GM12892 (cell line): ENCODE measurements at regions not wholly inside any gene's neighbourhood (a gene's known extent, or its start where the extent isn't known, plus 50 kb on each side); places are given as distances from the start of the nearest gene placed in this dataset.

Experiments used
- POLR2A ChIP-seq: IDR thresholded peaks from 2 replicates; pipeline ENCODE4 v1.6.1; 2011; ENCODE audit warnings: low read depth, low read length, control low read depth
- POLR2AphosphoS5 ChIP-seq: IDR thresholded peaks from 2 replicates; pipeline ENCODE4 v1.6.1; 2011; ENCODE audit warnings: low read depth, low read length, control low read depth
- TAF1 ChIP-seq: IDR thresholded peaks from 2 replicates; pipeline ENCODE4 v1.6.1; 2011; ENCODE audit warnings: low read depth, mild to moderate bottlenecking, control low read depth, low read length, borderline replicate concordance

DNA sequence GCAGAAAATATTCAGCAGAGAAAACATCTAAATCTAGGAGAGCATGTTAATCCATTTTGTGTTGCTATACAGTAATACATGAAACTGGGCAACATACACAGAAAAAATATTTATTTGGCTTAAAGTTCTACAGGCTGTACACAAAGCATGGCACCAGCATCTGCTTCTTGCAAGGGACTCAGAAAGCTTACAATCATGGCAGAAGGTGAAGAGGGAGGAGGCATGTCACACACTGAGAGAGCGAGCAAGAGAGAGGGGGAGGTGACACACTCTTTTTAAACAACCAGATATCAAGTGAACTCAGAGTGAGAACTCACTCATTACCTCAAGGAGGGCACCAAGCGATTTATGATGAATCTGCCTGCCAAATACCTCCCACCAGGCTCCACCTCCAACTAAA lies 94.2 kb upstream of the CNOT2 start:
- no peak for TF ChIP-seq POLR2AphosphoS5
- no peak for TF ChIP-seq POLR2A
- TF ChIP-seq TAF1, result no peak
